Hepatocyte (in vitro differentiated cells): ENCODE measurements at regions not wholly inside any gene's neighbourhood (a gene's known extent, or its start where the extent isn't known, plus 50 kb on each side); places are given as distances from the start of the nearest gene placed in this dataset.

Source experiments
- EZH2 ChIP-seq: fragments of 200-600 bp; sonication (generic); IDR thresholded peaks from 2 replicates; pipeline ENCODE4 v1.6.1; 2016; ENCODE audit warnings: antibody characterized with exemption, mild to moderate bottlenecking, borderline replicate concordance
- EZH2phosphoT487 ChIP-seq: fragments of 200-600 bp; sonication (generic); IDR thresholded peaks from one replicate; pipeline ENCODE4 v1.6.1; 2018; ENCODE audit warnings: antibody characterized with exemption, mild to moderate bottlenecking, low read depth, moderate library complexity; ENCODE audit not compliant: unreplicated experiment, severe bottlenecking
- TF ChIP-seq, protein P1 (sequence below): fragments of 200-600 bp; sonication (generic); IDR thresholded peaks from 2 replicates; pipeline ENCODE4 v1.5.1; 2016; ENCODE audit warnings: antibody characterized with exemption, mild to moderate bottlenecking; ENCODE audit not compliant: poor library complexity

DNA sequence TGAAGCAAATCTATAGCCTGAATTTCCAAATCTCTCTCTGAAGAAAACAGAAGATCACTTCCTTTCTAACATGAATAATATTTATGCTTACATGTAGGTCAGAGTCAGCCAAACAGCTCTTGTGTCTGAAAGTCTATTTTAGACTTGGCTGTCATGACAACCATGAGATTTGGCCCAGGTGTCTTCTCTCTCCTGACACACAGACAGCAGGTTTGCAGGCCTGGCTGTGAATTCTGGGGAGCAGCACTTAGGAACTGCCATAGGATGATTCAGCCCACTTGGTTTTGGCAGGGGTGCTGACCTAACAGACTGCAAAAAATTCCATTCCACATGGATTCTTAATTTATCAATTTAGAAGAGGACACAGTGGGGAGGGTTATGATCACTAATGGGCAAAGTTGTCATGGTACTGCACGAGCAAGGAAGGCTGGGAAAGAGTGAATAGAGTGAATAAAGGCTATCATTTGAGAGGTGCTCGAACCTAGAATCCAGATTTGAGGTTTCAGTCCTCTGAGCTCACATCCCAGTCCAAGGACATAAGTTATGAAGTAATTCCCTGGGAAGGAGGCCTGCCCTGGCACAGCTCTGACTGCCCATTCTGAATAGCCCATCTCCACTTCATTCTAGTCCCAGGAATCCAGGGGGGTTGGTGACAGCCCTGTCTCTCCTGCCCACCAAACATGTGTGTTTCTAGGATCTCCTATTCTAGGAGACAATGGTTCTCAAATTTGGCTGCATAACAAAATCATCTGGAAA lies 453.9 kb upstream of the TRIB2 start:
- TF ChIP-seq EZH2phosphoT487 = no peak
- TF ChIP-seq, protein P1, sequence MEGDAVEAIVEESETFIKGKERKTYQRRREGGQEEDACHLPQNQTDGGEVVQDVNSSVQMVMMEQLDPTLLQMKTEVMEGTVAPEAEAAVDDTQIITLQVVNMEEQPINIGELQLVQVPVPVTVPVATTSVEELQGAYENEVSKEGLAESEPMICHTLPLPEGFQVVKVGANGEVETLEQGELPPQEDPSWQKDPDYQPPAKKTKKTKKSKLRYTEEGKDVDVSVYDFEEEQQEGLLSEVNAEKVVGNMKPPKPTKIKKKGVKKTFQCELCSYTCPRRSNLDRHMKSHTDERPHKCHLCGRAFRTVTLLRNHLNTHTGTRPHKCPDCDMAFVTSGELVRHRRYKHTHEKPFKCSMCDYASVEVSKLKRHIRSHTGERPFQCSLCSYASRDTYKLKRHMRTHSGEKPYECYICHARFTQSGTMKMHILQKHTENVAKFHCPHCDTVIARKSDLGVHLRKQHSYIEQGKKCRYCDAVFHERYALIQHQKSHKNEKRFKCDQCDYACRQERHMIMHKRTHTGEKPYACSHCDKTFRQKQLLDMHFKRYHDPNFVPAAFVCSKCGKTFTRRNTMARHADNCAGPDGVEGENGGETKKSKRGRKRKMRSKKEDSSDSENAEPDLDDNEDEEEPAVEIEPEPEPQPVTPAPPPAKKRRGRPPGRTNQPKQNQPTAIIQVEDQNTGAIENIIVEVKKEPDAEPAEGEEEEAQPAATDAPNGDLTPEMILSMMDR = no peak
- no peak for TF ChIP-seq EZH2
